Upper lobe of left lung (tissue), 6 donors: ENCODE measurements at regions not wholly inside any gene's neighbourhood (a gene's known extent, or its start where the extent isn't known, plus 50 kb on each side); places are given as distances from the start of the nearest gene placed in this dataset.

Source experiments
- ATAC-seq, 2 donors: fragments of 200-7000 bp; cut with Tn5 transposase; one replicate each; pipeline ENCODE4 v1.9.1; 2022; ENCODE audit warnings: mild to moderate bottlenecking in 2 of 2, moderate library complexity in 2 of 2; ENCODE audit not compliant: low FRiP score in 2 of 2
- DNase-seq, 2 donors: peaks; one replicate each; pipeline ENCODE4 v3.0.0-alpha.2; 2019 to 2020
- H3K27ac ChIP-seq, 4 donors: fragments of 200-600 bp; sonication (generic); one replicate each; pipeline ENCODE4 v1.5.1; 2016 to 2019
- H3K27me3 ChIP-seq, 4 donors: fragments of 200-600 bp; sonication (generic); one replicate each; pipeline ENCODE4 v1.5.1; 2017 to 2019
- H3K36me3 ChIP-seq, 4 donors: fragments of 200-600 bp; sonication (generic); one replicate each; pipeline ENCODE4 v1.5.1; 2016 to 2019
- H3K4me1 ChIP-seq, 4 donors: fragments of 200-600 bp; sonication (generic); one replicate each; pipeline ENCODE4 v1.5.1; 2018 to 2019
- H3K4me3 ChIP-seq, 4 donors: fragments of 200-600 bp; sonication (generic); one replicate each; pipeline ENCODE4 v1.5.1; 2017 to 2019; ENCODE audit warnings: mild to moderate bottlenecking in 2 of 4, moderate library complexity in 1 of 4
- H3K9me3 ChIP-seq, 4 donors: fragments of 200-600 bp; sonication (generic); one replicate each; pipeline ENCODE4 v1.5.1; 2018 to 2019
- EP300 ChIP-seq, 4 donors: sonication (generic); formaldehyde crosslinking; IDR thresholded peaks; one replicate each; pipeline ENCODE4 v1.5.1; 2017; ENCODE audit warnings: antibody characterized with exemption in 4 of 4, control low read depth in 2 of 4
- POLR2A ChIP-seq, 4 donors: fragments of 450-650 bp; IDR thresholded peaks; one replicate each; pipeline ENCODE4 v1.5.1; 2016 to 2017; ENCODE audit warnings: antibody characterized with exemption in 4 of 4, mild to moderate bottlenecking in 2 of 4
- POLR2AphosphoS5 ChIP-seq, 2 donors: sonication (generic); formaldehyde crosslinking; IDR thresholded peaks; one replicate each; pipeline ENCODE4 v1.5.1; 2017; ENCODE audit warnings: antibody characterized with exemption in 2 of 2
- WGBS, 2 donors: methylation state at CpG; one replicate each; pipeline ENCODE4 v1.1.5; 2017 to 2018; 5-methylcytosine and 5-hydroxymethylcytosine counted together
- TF ChIP-seq, protein P1 (sequence below), 6 experiments: fragments of 450-650 bp in 4 of 6; fragments of 200-600 bp in 2 of 6; sonication (generic) in 2 of 6; IDR thresholded peaks; one replicate each; pipeline ENCODE4 v1.5.1; 2016 to 2019; ENCODE audit warnings: antibody characterized with exemption in 6 of 6
- donor health status: DM: no; HTN: no; CAD: no; lungs with moderate emphysema.
- donor health status: DM: no; HTN: yes; CAD: no; lungs with severe emphysema.

GRCh38 chr5:27472000-27472763 lies 433.8 kb upstream of the CDH9 start:
- no peaks in the 10 kb centered on the region for H3K36me3 ChIP-seq
- TF ChIP-seq, protein P1, sequence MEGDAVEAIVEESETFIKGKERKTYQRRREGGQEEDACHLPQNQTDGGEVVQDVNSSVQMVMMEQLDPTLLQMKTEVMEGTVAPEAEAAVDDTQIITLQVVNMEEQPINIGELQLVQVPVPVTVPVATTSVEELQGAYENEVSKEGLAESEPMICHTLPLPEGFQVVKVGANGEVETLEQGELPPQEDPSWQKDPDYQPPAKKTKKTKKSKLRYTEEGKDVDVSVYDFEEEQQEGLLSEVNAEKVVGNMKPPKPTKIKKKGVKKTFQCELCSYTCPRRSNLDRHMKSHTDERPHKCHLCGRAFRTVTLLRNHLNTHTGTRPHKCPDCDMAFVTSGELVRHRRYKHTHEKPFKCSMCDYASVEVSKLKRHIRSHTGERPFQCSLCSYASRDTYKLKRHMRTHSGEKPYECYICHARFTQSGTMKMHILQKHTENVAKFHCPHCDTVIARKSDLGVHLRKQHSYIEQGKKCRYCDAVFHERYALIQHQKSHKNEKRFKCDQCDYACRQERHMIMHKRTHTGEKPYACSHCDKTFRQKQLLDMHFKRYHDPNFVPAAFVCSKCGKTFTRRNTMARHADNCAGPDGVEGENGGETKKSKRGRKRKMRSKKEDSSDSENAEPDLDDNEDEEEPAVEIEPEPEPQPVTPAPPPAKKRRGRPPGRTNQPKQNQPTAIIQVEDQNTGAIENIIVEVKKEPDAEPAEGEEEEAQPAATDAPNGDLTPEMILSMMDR (IDR thresholded peaks at IDR 0.05) = no peak
- no peak for TF ChIP-seq POLR2AphosphoS5 (IDR thresholded peaks at IDR 0.05)
- no peak for TF ChIP-seq EP300 (IDR thresholded peaks at IDR 0.05)
- TF ChIP-seq POLR2A (IDR thresholded peaks at IDR 0.05) = no peak
- H3K4me1 ChIP-seq = no peaks in the 10 kb centered on the region
- H3K9me3 ChIP-seq = peaks cover 0 to 16% (median 2%) of the 10 kb centered on the region in 4 donors
- no peak overlapping the region for H3K4me3 ChIP-seq
- ATAC-seq (no peak), DNase-seq (no peak)
- 78 to 85% methylated on average over 11 of the region's 11 CpGs for WGBS, 2 donors
- no peak overlapping the region for H3K27ac ChIP-seq
- no peaks in the 10 kb centered on the region for H3K27me3 ChIP-seq

GRCh38 chr5:27466959-27467358 lies 428.6 kb upstream of the CDH9 start:
- Histone ChIP-seq H3K27ac (no peak overlapping the region), H3K27me3 (no peaks in the 10 kb centered on the region), H3K4me3 (no peak overlapping the region), H3K4me1 (no peaks in the 10 kb centered on the region), H3K9me3 (no peaks in the 10 kb centered on the region), H3K36me3 (no peaks in the 10 kb centered on the region)
- WGBS, 2 donors = 41 to 54% methylated on average over 1 of the region's 1 CpG
- TF ChIP-seq POLR2AphosphoS5 (IDR thresholded peaks at IDR 0.05) = no peak
- TF ChIP-seq POLR2A (IDR thresholded peaks at IDR 0.05) = no peak
- no peak for TF ChIP-seq EP300 (IDR thresholded peaks at IDR 0.05)
- ATAC-seq (no peak), DNase-seq (no peak)

- H3K27ac ChIP-seq = no peak overlapping the region
- ATAC-seq (no peak), DNase-seq (no peak)
- no peaks in the 10 kb centered on the region for H3K9me3 ChIP-seq
- no peak for TF ChIP-seq POLR2A (IDR thresholded peaks at IDR 0.05)
- TF ChIP-seq, protein P1 (IDR thresholded peaks at IDR 0.05) = no peak
- TF ChIP-seq EP300 (IDR thresholded peaks at IDR 0.05) = no peak
- no peak for TF ChIP-seq POLR2AphosphoS5 (IDR thresholded peaks at IDR 0.05)
- H3K4me1 ChIP-seq = no peaks in the 10 kb centered on the region
- WGBS, 2 donors = 64 to 82% methylated on average over 5 of the region's 5 CpGs
- no peaks in the 10 kb centered on the region for H3K27me3 ChIP-seq
- no peak overlapping the region for H3K4me3 ChIP-seq
- H3K36me3 ChIP-seq = no peaks in the 10 kb centered on the region
These were observed 426.8 kb upstream of the CDH9 start for GRCh38 chr5:27465140-27465539.

DNA sequence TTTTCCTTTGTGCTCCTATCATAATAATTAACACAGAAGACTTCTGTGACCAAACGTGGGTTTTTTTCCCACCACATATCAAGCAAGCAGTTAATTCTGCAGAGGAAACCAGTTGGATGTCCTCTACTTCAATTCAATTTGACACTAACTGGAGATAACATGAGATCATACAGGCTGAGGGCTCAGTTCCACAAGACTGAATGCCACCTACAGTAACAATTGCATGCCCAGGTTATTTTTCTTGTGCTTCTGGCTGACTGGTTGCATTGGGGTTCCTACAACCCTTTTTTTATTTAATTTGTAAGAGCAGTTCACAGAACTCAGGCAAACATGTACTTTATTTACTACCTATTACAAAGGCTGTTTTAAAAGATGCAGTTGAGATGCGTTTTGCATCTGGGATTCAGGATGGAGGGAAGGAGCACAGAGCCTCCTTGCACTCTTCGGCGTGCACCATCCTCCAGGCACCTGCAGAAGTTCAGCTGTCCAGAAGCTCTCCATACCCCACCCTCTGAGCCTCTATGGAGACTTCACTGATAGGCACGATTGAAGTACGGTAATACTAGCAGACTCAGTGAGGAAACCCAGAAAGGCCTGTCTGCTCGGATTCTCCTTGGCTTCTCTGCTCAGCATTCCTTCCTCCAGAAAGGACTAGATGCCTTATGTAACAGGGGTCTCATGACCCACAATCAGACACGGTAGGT lies 425.2 kb upstream of the CDH9 start:
- DNase-seq (no peak), ATAC-seq (no peak)
- TF ChIP-seq, protein P1 (IDR thresholded peaks at IDR 0.05) = no peak
- TF ChIP-seq POLR2A (IDR thresholded peaks at IDR 0.05) (no peak), POLR2AphosphoS5 (IDR thresholded peaks at IDR 0.05) (no peak), EP300 (IDR thresholded peaks at IDR 0.05) (no peak)
- no peak overlapping the region for H3K27ac ChIP-seq
- H3K27me3 ChIP-seq = no peaks in the 10 kb centered on the region
- whole genome bisulfite sequencing, 2 donors = 80 to 83% methylated on average over 8 of the region's 8 CpGs
- no peak overlapping the region for H3K4me3 ChIP-seq
- H3K4me1 ChIP-seq = no peaks in the 10 kb centered on the region
- H3K36me3 ChIP-seq = no peaks in the 10 kb centered on the region
- no peaks in the 10 kb centered on the region for H3K9me3 ChIP-seq

- no peak for DNase-seq
- no peak for ATAC-seq
- no peaks in the 10 kb centered on the region for H3K27me3 ChIP-seq
- TF ChIP-seq EP300 (IDR thresholded peaks at IDR 0.05) (no peak), POLR2AphosphoS5 (IDR thresholded peaks at IDR 0.05) (no peak), POLR2A (IDR thresholded peaks at IDR 0.05) (no peak)
- TF ChIP-seq, protein P1 (IDR thresholded peaks at IDR 0.05) = no peak
- no peak overlapping the region for H3K4me3 ChIP-seq
- WGBS, 2 donors = 76 to 78% methylated on average over 7 of the region's 7 CpGs
- H3K4me1 ChIP-seq = no peaks in the 10 kb centered on the region
- H3K9me3 ChIP-seq = no peaks in the 10 kb centered on the region
- no peaks in the 10 kb centered on the region for H3K36me3 ChIP-seq
- no peak overlapping the region for H3K27ac ChIP-seq
These were observed 424.6 kb upstream of the CDH9 start for GRCh38 chr5:27462936-27463335.
